Activated T-cell treated with anti-CD3 and anti-CD28 coated beads for 24 hours (primary cell): ENCODE measurements at regions not wholly inside any gene's neighbourhood (a gene's known extent, or its start where the extent isn't known, plus 50 kb on each side); places are given as distances from the start of the nearest gene placed in this dataset.

Experiments
- DNase-seq: peaks from one replicate; pipeline ENCODE4 v3.0.0-alpha.2; 2020; ENCODE audit warnings: low read depth

- DNase-seq: no peak
Measured at GRCh38 chr4:123990310-123990870, 593.8 kb downstream of the SPRY1 start.

GRCh38 chr4:123994917-123995316 lies 598.3 kb downstream of the SPRY1 start:
- no peak for DNase-seq

- no peak for DNase-seq
Measured at GRCh38 chr4:123995936-123996335, 599.3 kb downstream of the SPRY1 start.

- DNase-seq: no peak
Measured at GRCh38 chr4:123996718-123997510, 600.3 kb downstream of the SPRY1 start.

- DNase-seq: no peak
Measured at GRCh38 chr4:123997776-123998449, 601.3 kb downstream of the SPRY1 start.

GRCh38 chr4:124000233-124000632 lies 603.6 kb downstream of the SPRY1 start:
- no peak for DNase-seq

GRCh38 chr4:124015766-124016165 lies 619.2 kb downstream of the SPRY1 start:
- no peak for DNase-seq

GRCh38 chr4:124017185-124017785 lies 620.7 kb downstream of the SPRY1 start:
- no peak for DNase-seq

- DNase-seq: no peak
Measured at GRCh38 chr4:124018383-124019317, 622.1 kb downstream of the SPRY1 start.

GRCh38 chr4:124019749-124020549 lies 623.4 kb downstream of the SPRY1 start:
- no peak for DNase-seq

GRCh38 chr4:124025000-124025399 lies 628.4 kb downstream of the SPRY1 start:
- DNase-seq: no peak

- DNase-seq: no peak
Measured at GRCh38 chr4:124025428-124025827, 628.8 kb downstream of the SPRY1 start.

GRCh38 chr4:124028182-124028581 lies 631.6 kb downstream of the SPRY1 start:
- DNase-seq: no peak

GRCh38 chr4:124030147-124030546 lies 633.6 kb downstream of the SPRY1 start:
- DNase-seq: no peak

GRCh38 chr4:124032035-124032434 lies 635.4 kb downstream of the SPRY1 start:
- no peak for DNase-seq

GRCh38 chr4:124035364-124036041 lies 638.9 kb downstream of the SPRY1 start:
- no peak for DNase-seq

GRCh38 chr4:124037236-124037635 lies 640.6 kb downstream of the SPRY1 start:
- no peak for DNase-seq

GRCh38 chr4:124044330-124044729 lies 647.7 kb downstream of the SPRY1 start:
- no peak for DNase-seq

GRCh38 chr4:124044867-124045266 lies 648.3 kb downstream of the SPRY1 start:
- no peak for DNase-seq

- no peak for DNase-seq
Measured at GRCh38 chr4:124046190-124046589, 649.6 kb downstream of the SPRY1 start.
